Neural cell (in vitro differentiated cells): ENCODE measurements at regions not wholly inside any gene's neighbourhood (a gene's known extent, or its start where the extent isn't known, plus 50 kb on each side); places are given as distances from the start of the nearest gene placed in this dataset.

Experiments
- H2AFZ ChIP-seq: fragments of 200-600, 300-800 bp; sonication (generic), shearing (Covaris generic); 2 replicates; pipeline ENCODE4 v1.6.0; 2014; ENCODE audit warnings: low read depth, mild to moderate bottlenecking, antibody characterized with exemption, low read length, moderate library complexity
- H3F3A ChIP-seq: fragments of 200-600 bp; shearing (Covaris generic); 2 replicates; pipeline ENCODE4 v1.6.1; 2016; ENCODE audit warnings: mild to moderate bottlenecking, moderate library complexity, mixed read lengths, antibody characterized with exemption, low read length; ENCODE audit not compliant: insufficient read depth, poor library complexity, severe bottlenecking
- H3K27ac ChIP-seq: fragments of 200-600, 300-800 bp; sonication (generic), shearing (Covaris generic); 2 replicates; pipeline ENCODE4 v1.5.1; 2014; ENCODE audit warnings: mild to moderate bottlenecking, low read length, moderate library complexity
- H3K27me3 ChIP-seq: fragments of 300-800, 200-600 bp; sonication (generic), shearing (Covaris generic); 2 replicates; pipeline ENCODE4 v1.6.0; 2014; ENCODE audit warnings: mild to moderate bottlenecking, low read depth, low read length, moderate library complexity; ENCODE audit not compliant: insufficient read depth
- H3K36me3 ChIP-seq: fragments of 300-800, 200-600 bp; sonication (generic), shearing (Covaris generic); 2 replicates; pipeline ENCODE4 v1.5.1; 2014; ENCODE audit warnings: mild to moderate bottlenecking, antibody characterized with exemption, low read length, moderate library complexity; ENCODE audit not compliant: insufficient read depth
- H3K4me2 ChIP-seq: fragments of 300-800, 200-600 bp; sonication (generic), shearing (Covaris generic); 2 replicates; pipeline ENCODE4 v1.6.0; 2014; ENCODE audit warnings: mild to moderate bottlenecking, low read length
- H3K4me3 ChIP-seq: fragments of 300-800, 200-600 bp; sonication (generic), shearing (Covaris generic); 2 replicates; pipeline ENCODE4 v1.5.1; 2014; ENCODE audit warnings: mild to moderate bottlenecking, low read length, moderate library complexity
- H3K79me2 ChIP-seq: fragments of 200-600 bp; shearing (Covaris generic); replicated peaks from 2 replicates; pipeline ENCODE4 v1.6.0; 2014; ENCODE audit warnings: mild to moderate bottlenecking, low read length, moderate library complexity; ENCODE audit not compliant: insufficient read depth
- H3K9ac ChIP-seq: fragments of 300-800, 200-600 bp; sonication (generic), shearing (Covaris generic); 2 replicates; pipeline ENCODE4 v1.6.1; 2016; ENCODE audit warnings: mild to moderate bottlenecking, low read length, mixed read lengths
- H3K9me2 ChIP-seq: fragments of 200-600 bp; shearing (Covaris generic); 2 replicates; pipeline ENCODE4 v1.6.1; 2016; ENCODE audit warnings: mild to moderate bottlenecking, low read length, mixed read lengths; ENCODE audit not compliant: insufficient read depth
- H3K9me3 ChIP-seq: fragments of 200-600, 300-800 bp; sonication (generic), shearing (Covaris generic); 2 replicates; pipeline ENCODE4 v1.6.1; 2016; ENCODE audit warnings: mild to moderate bottlenecking, mixed run types, low read length, moderate library complexity, mixed read lengths
- H4K20me1 ChIP-seq: fragments of 200-600 bp; shearing (Covaris generic); 2 replicates; pipeline ENCODE4 v1.6.1; 2016; ENCODE audit warnings: mild to moderate bottlenecking, mixed run types; ENCODE audit not compliant: insufficient read depth
- EP300 ChIP-seq: fragments of 450-650 bp; conservative IDR thresholded peaks from 2 replicates; pipeline ENCODE4 v1.6.1; 2014; ENCODE audit warnings: antibody characterized with exemption, mild to moderate bottlenecking, moderate library complexity; ENCODE audit not compliant: poor library complexity, severe bottlenecking
- EZH2 ChIP-seq: fragments of 200-600, 300-800 bp; shearing (Covaris generic), sonication (generic); IDR thresholded peaks from 2 replicates; pipeline ENCODE4 v1.6.1; 2014; ENCODE audit warnings: antibody characterized with exemption, low read length, borderline replicate concordance, mild to moderate bottlenecking; ENCODE audit not compliant: insufficient read depth, poor library complexity, severe bottlenecking
- MXI1 ChIP-seq: fragments of 450-650 bp; conservative IDR thresholded peaks from 2 replicates; pipeline ENCODE4 v1.6.1; 2014; ENCODE audit warnings: antibody characterized with exemption, mild to moderate bottlenecking; ENCODE audit not compliant: poor library complexity, severe bottlenecking
- POLR2AphosphoS5 ChIP-seq: IDR thresholded peaks from 2 replicates; pipeline ENCODE4 v1.6.1; 2012
- RAD21 ChIP-seq: fragments of 450-650 bp; conservative IDR thresholded peaks from 2 replicates; pipeline ENCODE4 v1.6.1; 2014; ENCODE audit warnings: antibody characterized with exemption, mild to moderate bottlenecking, moderate library complexity
- SMC3 ChIP-seq: fragments of 450-650 bp; conservative IDR thresholded peaks from 2 replicates; pipeline ENCODE4 v1.6.1; 2014; ENCODE audit warnings: antibody characterized with exemption, mild to moderate bottlenecking, moderate library complexity; ENCODE audit not compliant: poor library complexity
- TAF1 ChIP-seq: IDR thresholded peaks from 2 replicates; pipeline ENCODE4 v1.6.1; 2012; ENCODE audit warnings: low read depth
- TF ChIP-seq, protein P1 (sequence below): IDR thresholded peaks from 2 replicates; pipeline ENCODE4 v1.6.1; 2012; ENCODE audit warnings: borderline replicate concordance
- TF ChIP-seq, protein P2 (sequence below): fragments of 450-650 bp; IDR thresholded peaks from 2 replicates; pipeline ENCODE4 v1.5.1; 2014; ENCODE audit warnings: antibody characterized with exemption, mild to moderate bottlenecking, moderate library complexity; ENCODE audit not compliant: poor library complexity, severe bottlenecking

DNA sequence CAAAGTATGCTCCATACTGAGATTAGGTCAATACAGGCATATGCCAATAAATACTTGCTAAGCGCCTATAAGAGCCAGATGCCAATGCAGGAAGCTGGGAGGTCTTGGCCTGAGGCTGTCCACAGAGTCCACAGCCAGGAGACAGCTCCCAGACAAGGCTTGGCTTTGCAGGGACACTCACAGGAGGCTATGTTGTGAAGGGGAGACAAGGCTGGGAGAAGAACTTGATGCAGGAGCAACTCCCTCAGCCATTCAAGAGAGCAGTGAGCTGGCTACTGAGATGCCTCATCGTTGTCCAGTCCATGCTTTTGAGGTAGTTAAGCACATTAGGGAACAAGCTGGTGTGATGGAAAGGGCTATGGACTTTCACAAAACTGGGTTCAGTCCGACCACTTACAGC, 891.5 kb downstream of the TBC1D22A start:
- Histone ChIP-seq H3K79me2 (no peaks in the 10 kb centered on the region), H3F3A (no peaks in the 10 kb centered on the region), H4K20me1 (no peaks in the 10 kb centered on the region), H3K27ac (no peak overlapping the region), H3K9ac (no peak overlapping the region), H3K4me3 (no peak overlapping the region), H3K9me2 (no peaks in the 10 kb centered on the region), H3K9me3 (no peaks in the 10 kb centered on the region), H3K36me3 (no peaks in the 10 kb centered on the region), H2AFZ (no peak overlapping the region), H3K4me2 (no peak overlapping the region), H3K27me3 (no peaks in the 10 kb centered on the region)
- TF ChIP-seq, protein P1, sequence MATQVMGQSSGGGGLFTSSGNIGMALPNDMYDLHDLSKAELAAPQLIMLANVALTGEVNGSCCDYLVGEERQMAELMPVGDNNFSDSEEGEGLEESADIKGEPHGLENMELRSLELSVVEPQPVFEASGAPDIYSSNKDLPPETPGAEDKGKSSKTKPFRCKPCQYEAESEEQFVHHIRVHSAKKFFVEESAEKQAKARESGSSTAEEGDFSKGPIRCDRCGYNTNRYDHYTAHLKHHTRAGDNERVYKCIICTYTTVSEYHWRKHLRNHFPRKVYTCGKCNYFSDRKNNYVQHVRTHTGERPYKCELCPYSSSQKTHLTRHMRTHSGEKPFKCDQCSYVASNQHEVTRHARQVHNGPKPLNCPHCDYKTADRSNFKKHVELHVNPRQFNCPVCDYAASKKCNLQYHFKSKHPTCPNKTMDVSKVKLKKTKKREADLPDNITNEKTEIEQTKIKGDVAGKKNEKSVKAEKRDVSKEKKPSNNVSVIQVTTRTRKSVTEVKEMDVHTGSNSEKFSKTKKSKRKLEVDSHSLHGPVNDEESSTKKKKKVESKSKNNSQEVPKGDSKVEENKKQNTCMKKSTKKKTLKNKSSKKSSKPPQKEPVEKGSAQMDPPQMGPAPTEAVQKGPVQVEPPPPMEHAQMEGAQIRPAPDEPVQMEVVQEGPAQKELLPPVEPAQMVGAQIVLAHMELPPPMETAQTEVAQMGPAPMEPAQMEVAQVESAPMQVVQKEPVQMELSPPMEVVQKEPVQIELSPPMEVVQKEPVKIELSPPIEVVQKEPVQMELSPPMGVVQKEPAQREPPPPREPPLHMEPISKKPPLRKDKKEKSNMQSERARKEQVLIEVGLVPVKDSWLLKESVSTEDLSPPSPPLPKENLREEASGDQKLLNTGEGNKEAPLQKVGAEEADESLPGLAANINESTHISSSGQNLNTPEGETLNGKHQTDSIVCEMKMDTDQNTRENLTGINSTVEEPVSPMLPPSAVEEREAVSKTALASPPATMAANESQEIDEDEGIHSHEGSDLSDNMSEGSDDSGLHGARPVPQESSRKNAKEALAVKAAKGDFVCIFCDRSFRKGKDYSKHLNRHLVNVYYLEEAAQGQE = no peak
- TF ChIP-seq RAD21 (no peak), SMC3 (no peak), POLR2AphosphoS5 (no peak), TAF1 (no peak), MXI1 (no peak), EZH2 (no peak), EP300 (no peak)
- TF ChIP-seq, protein P2, sequence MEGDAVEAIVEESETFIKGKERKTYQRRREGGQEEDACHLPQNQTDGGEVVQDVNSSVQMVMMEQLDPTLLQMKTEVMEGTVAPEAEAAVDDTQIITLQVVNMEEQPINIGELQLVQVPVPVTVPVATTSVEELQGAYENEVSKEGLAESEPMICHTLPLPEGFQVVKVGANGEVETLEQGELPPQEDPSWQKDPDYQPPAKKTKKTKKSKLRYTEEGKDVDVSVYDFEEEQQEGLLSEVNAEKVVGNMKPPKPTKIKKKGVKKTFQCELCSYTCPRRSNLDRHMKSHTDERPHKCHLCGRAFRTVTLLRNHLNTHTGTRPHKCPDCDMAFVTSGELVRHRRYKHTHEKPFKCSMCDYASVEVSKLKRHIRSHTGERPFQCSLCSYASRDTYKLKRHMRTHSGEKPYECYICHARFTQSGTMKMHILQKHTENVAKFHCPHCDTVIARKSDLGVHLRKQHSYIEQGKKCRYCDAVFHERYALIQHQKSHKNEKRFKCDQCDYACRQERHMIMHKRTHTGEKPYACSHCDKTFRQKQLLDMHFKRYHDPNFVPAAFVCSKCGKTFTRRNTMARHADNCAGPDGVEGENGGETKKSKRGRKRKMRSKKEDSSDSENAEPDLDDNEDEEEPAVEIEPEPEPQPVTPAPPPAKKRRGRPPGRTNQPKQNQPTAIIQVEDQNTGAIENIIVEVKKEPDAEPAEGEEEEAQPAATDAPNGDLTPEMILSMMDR = no peak

DNA sequence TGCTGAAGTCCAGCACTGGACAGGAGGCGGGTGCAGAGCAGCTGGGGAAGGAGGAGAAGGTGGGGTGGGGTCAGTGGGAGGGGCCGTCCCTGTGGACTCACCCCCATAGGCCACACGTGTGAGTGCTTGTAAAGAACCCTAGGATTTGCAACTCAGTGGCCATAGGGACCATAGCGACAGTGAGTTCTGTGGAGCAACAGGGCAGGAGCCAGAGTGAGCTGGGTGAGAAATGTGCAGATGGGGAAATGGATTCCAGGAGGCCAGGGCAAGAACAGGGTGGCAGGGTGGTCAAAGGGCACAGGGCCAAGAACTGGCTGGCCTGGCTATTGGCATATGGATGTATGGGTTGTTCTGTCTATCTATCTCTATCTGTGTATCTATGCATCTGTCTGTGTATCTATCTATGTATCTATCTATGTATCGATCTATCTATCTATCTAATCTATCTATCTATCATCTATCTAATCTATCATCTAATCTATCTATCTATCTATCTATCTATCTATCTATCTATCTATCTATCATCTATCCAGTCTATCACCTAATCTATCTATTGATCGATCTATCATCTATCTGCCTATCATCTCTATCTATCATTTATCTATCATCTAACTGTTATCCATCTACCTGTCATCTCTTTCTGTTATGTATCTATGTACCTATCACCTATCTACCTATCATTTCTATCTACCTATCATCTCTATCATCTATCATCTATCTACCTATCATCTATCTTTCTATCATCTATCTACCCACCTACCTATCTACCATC, 889.0 kb downstream of the TBC1D22A start:
- Histone ChIP-seq H2AFZ (no peak overlapping the region), H3K9me3 (no peaks in the 10 kb centered on the region), H3K9me2 (no peaks in the 10 kb centered on the region), H3F3A (no peaks in the 10 kb centered on the region), H3K27me3 (no peaks in the 10 kb centered on the region), H4K20me1 (no peaks in the 10 kb centered on the region), H3K36me3 (no peaks in the 10 kb centered on the region), H3K9ac (no peak overlapping the region), H3K79me2 (no peaks in the 10 kb centered on the region), H3K4me3 (no peak overlapping the region), H3K4me2 (no peak overlapping the region), H3K27ac (no peak overlapping the region)
- TF ChIP-seq TAF1 (no peak), EP300 (no peak), POLR2AphosphoS5 (no peak), SMC3 (no peak)
